GM06990 (cell line): ENCODE measurements at regions not wholly inside any gene's neighbourhood (a gene's known extent, or its start where the extent isn't known, plus 50 kb on each side); places are given as distances from the start of the nearest gene placed in this dataset.

ENCODE experiments used
- DNase-seq: peaks from one replicate; pipeline ENCODE4 v3.0.0-alpha.2; 2011; ENCODE audit not compliant: insufficient read length; ENCODE audit errors: extremely low read depth
- H3K27me3 ChIP-seq: replicated peaks from 2 replicates; pipeline ENCODE4 v1.6.0; 2011; ENCODE audit warnings: low read length; ENCODE audit not compliant: control insufficient read depth, insufficient read depth
- H3K36me3 ChIP-seq: 2 replicates; pipeline ENCODE4 v1.5.1; 2011; ENCODE audit warnings: low read length; ENCODE audit not compliant: control insufficient read depth, insufficient read depth
- H3K4me3 ChIP-seq: replicated peaks from 2 replicates; pipeline ENCODE4 v1.5.1; 2011; ENCODE audit warnings: low read depth, mild to moderate bottlenecking, control low read depth, low read length
- CTCF ChIP-seq: IDR thresholded peaks from 2 replicates; pipeline ENCODE4 v1.5.1; 2011; ENCODE audit warnings: low read length, control low read depth, mild to moderate bottlenecking, inconsistent platforms; ENCODE audit not compliant: insufficient read depth, poor library complexity, severe bottlenecking

- no peak for TF ChIP-seq CTCF
- no peak for DNase-seq
- Histone ChIP-seq H3K36me3 (no peaks in the 10 kb centered on the region), H3K27me3 (no peaks in the 10 kb centered on the region), H3K4me3 (no peak overlapping the region)
Measured at GRCh38 chr6:140441256-140441655, 1066.8 kb upstream of the CITED2 start.

GRCh38 chr6:140440223-140440835 lies 1065.9 kb upstream of the CITED2 start:
- TF ChIP-seq CTCF, result no peak
- H3K4me3 ChIP-seq, result no peak overlapping the region
- H3K27me3 ChIP-seq, result no peaks in the 10 kb centered on the region
- DNase-seq, result no peak
- no peaks in the 10 kb centered on the region for H3K36me3 ChIP-seq

GRCh38 chr6:140438346-140438735 lies 1063.9 kb upstream of the CITED2 start:
- TF ChIP-seq CTCF, result no peak
- DNase-seq, result no peak

GRCh38 chr6:140437619-140438345 lies 1063.3 kb upstream of the CITED2 start:
- Histone ChIP-seq H3K27me3 (no peaks in the 10 kb centered on the region), H3K4me3 (no peak overlapping the region), H3K36me3 (no peaks in the 10 kb centered on the region)
- DNase-seq, result no peak
- TF ChIP-seq CTCF, result no peak

More at GRCh38 chr6:140438346-140438735, 1063.9 kb upstream of the CITED2 start:
- H3K4me3 ChIP-seq, result no peak overlapping the region
- H3K27me3 ChIP-seq, result no peaks in the 10 kb centered on the region
- no peaks in the 10 kb centered on the region for H3K36me3 ChIP-seq

GRCh38 chr6:140436023-140436811 lies 1061.8 kb upstream of the CITED2 start:
- no peaks in the 10 kb centered on the region for H3K27me3 ChIP-seq
- no peak for TF ChIP-seq CTCF
- no peaks in the 10 kb centered on the region for H3K36me3 ChIP-seq
- no peak overlapping the region for H3K4me3 ChIP-seq
- DNase-seq, result no peak
